ENCODE measurements at regions not wholly inside any gene's neighbourhood (a gene's known extent, or its start where the extent isn't known, plus 50 kb on each side); places are given as distances from the start of the nearest gene placed in this dataset.

DNA sequence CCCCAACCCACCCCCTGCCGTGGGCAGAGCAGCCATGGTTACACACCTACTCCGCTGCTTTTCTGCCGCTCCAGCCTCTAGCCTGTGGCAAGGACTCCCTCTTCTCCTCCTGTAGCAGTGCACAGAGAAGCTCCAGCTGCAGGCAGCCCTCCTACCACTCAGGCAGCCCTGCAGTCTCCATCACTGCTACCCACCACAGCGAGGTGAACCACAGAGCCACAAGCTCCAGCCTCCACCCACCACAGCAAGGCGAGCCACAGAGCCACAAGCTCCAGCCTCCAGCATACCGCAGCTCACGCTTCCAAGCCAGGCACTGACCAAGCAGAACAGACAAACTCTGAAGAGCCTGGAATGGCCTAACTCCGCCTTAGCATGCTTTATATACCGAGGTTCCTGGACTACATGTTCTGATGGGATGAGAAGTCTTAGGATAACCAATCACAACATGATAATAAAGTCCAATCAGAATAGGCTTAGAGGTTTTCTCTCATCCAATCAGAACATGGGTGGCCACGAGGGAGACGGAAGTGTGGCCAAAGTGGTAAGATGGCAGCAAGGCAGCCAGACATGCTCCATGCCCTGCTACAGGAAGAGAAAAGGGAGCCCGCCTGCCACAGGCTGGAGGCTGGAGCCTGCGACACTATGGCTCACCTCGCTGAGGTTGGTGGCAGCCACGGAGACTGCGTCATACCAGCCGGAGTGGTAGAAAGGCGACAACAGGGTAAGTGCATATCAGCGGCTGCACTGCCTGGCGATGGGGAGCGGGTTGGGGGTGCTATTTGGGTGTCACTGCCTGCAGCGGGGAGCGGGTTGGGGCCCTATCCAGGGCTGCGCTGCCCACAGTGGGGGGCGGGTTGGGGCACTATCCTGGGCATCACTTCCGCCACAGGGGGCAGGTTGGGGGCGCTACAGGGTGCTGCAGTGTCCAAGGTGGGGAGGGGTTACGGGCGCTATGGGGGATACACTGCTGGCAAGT, 75.8 kb upstream of the PCAT7 start:
- Histone ChIP-seq H3K9me3 (ENCODE audit: control insufficient read depth, insufficient read depth, low read length) (no peaks in the 10 kb centered on the region), H3K79me2 (ENCODE audit: control insufficient read depth, low read length) (no peaks in the 10 kb centered on the region), H3K36me3 (ENCODE audit: control insufficient read depth, low read length) (no peaks in the 10 kb centered on the region), H3K27me3 (ENCODE audit: control insufficient read depth, low read length) (no peaks in the 10 kb centered on the region), H3K4me2 (ENCODE audit: low read length) (no peak overlapping the region), H4K20me1 (ENCODE audit: control insufficient read depth, insufficient read depth, low read depth, low read length) (no peaks in the 10 kb centered on the region), H3K4me1 (ENCODE audit: control insufficient read depth, low read length) (no peaks in the 10 kb centered on the region), H3K9me2 (replicated peaks; ENCODE audit: control insufficient read depth, low read length) (no peaks in the 10 kb centered on the region), H3K4me3 (ENCODE audit: low read length) (no peak overlapping the region), H3F3A (ENCODE audit: control insufficient read depth, insufficient read depth) (no peaks in the 10 kb centered on the region), H3K27ac (ENCODE audit: low read depth, low read length) (no peak overlapping the region)
- TF ChIP-seq, protein P1, sequence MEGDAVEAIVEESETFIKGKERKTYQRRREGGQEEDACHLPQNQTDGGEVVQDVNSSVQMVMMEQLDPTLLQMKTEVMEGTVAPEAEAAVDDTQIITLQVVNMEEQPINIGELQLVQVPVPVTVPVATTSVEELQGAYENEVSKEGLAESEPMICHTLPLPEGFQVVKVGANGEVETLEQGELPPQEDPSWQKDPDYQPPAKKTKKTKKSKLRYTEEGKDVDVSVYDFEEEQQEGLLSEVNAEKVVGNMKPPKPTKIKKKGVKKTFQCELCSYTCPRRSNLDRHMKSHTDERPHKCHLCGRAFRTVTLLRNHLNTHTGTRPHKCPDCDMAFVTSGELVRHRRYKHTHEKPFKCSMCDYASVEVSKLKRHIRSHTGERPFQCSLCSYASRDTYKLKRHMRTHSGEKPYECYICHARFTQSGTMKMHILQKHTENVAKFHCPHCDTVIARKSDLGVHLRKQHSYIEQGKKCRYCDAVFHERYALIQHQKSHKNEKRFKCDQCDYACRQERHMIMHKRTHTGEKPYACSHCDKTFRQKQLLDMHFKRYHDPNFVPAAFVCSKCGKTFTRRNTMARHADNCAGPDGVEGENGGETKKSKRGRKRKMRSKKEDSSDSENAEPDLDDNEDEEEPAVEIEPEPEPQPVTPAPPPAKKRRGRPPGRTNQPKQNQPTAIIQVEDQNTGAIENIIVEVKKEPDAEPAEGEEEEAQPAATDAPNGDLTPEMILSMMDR (IDR thresholded peaks at IDR 0.05; ENCODE audit: low read depth, low read length, poor library complexity, severe bottlenecking) = no peak
- no peak for TF ChIP-seq EZH2phosphoT487 (IDR thresholded peaks at IDR 0.05; ENCODE audit: borderline replicate concordance, low read length)

DNA sequence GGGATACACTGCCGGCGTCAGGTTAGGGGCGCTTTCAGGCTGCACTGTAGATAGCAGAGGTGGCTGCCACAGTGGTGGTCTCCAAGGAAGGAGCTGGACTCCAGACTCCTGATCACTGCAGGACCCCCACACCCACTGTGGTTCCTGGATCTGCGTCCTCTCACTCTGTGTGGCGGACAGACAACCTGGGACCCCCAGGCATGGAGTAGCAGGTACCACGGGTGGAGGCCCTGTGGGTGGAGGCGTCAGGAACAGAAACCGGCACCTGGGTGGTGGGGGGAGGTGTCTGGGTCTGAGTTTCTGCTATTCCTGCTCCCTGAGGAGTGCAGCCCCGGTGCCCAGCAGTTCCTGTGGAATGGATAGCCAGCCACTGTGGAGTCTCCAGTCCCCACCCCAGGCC, 75.1 kb upstream of the PCAT7 start:
- no peak overlapping the region for H3K4me3 ChIP-seq (ENCODE audit: low read length)
- H3K27me3 ChIP-seq (ENCODE audit: control insufficient read depth, low read length) = no peaks in the 10 kb centered on the region
- no peaks in the 10 kb centered on the region for H4K20me1 ChIP-seq (ENCODE audit: control insufficient read depth, insufficient read depth, low read depth, low read length)
- H3K27ac ChIP-seq (ENCODE audit: low read depth, low read length) = no peak overlapping the region
- no peaks in the 10 kb centered on the region for H3K79me2 ChIP-seq (ENCODE audit: control insufficient read depth, low read length)
- no peaks in the 10 kb centered on the region for H3K9me2 ChIP-seq (replicated peaks; ENCODE audit: control insufficient read depth, low read length)
- no peaks in the 10 kb centered on the region for H3K36me3 ChIP-seq (ENCODE audit: control insufficient read depth, low read length)
- H3K9me3 ChIP-seq (ENCODE audit: control insufficient read depth, insufficient read depth, low read length) = no peaks in the 10 kb centered on the region
- no peak overlapping the region for H3K4me2 ChIP-seq (ENCODE audit: low read length)
- TF ChIP-seq, protein P1 (IDR thresholded peaks at IDR 0.05; ENCODE audit: low read depth, low read length, poor library complexity, severe bottlenecking) = no peak
- TF ChIP-seq EZH2phosphoT487 (IDR thresholded peaks at IDR 0.05; ENCODE audit: borderline replicate concordance, low read length) = no peak
- no peaks in the 10 kb centered on the region for H3F3A ChIP-seq (ENCODE audit: control insufficient read depth, insufficient read depth)
- H3K4me1 ChIP-seq (ENCODE audit: control insufficient read depth, low read length) = no peaks in the 10 kb centered on the region

DNA sequence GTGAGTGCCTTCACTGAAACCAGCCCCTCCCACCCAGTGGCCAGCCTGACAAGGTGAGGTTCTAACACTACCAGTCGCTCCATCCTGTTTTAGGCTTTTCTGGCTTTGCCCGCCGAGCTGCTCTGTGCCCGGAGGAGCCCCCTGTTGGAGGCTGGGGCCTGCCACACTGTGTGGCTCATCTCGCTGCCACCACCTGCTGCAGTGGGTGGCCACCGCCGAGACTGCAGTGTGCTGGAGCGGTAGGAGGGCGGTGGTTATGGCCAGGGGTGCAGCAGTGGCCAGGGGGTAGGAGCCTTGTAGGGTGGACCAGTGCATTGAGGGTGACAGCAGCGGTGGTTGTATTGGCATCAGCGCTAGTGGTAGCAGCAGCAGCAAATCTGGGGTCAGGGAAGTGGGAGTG, 74.7 kb upstream of the PCAT7 start:
- Histone ChIP-seq H3K4me3 (ENCODE audit: low read length) (no peak overlapping the region), H3K4me2 (ENCODE audit: low read length) (no peak overlapping the region), H4K20me1 (ENCODE audit: control insufficient read depth, insufficient read depth, low read depth, low read length) (no peaks in the 10 kb centered on the region), H3K27me3 (ENCODE audit: control insufficient read depth, low read length) (no peaks in the 10 kb centered on the region), H3K9me3 (ENCODE audit: control insufficient read depth, insufficient read depth, low read length) (no peaks in the 10 kb centered on the region), H3F3A (ENCODE audit: control insufficient read depth, insufficient read depth) (no peaks in the 10 kb centered on the region), H3K79me2 (ENCODE audit: control insufficient read depth, low read length) (no peaks in the 10 kb centered on the region), H3K9me2 (replicated peaks; ENCODE audit: control insufficient read depth, low read length) (no peaks in the 10 kb centered on the region), H3K36me3 (ENCODE audit: control insufficient read depth, low read length) (no peaks in the 10 kb centered on the region), H3K4me1 (ENCODE audit: control insufficient read depth, low read length) (no peaks in the 10 kb centered on the region), H3K27ac (ENCODE audit: low read depth, low read length) (no peak overlapping the region)
- TF ChIP-seq EZH2phosphoT487 (IDR thresholded peaks at IDR 0.05; ENCODE audit: borderline replicate concordance, low read length) = no peak
- TF ChIP-seq, protein P1 (IDR thresholded peaks at IDR 0.05; ENCODE audit: low read depth, low read length, poor library complexity, severe bottlenecking) = no peak
